Body of pancreas (tissue), 4 donors: ENCODE measurements at regions not wholly inside any gene's neighbourhood (a gene's known extent, or its start where the extent isn't known, plus 50 kb on each side); places are given as distances from the start of the nearest gene placed in this dataset.

Source experiments
- POLR2A ChIP-seq, 3 donors: fragments of 450-650 bp; IDR thresholded peaks; one replicate each; pipeline ENCODE4 v1.6.1; 2016; ENCODE audit warnings: antibody characterized with exemption in 3 of 3, mild to moderate bottlenecking in 2 of 3
- TF ChIP-seq, protein P1 (sequence below), 7 experiments: fragments of 450-650 bp in 4 of 7; fragments of 200-600 bp in 3 of 7; sonication (generic) in 3 of 7; IDR thresholded peaks; one replicate each; pipeline ENCODE4 v1.5.1; 2016 to 2019; ENCODE audit warnings: antibody characterized with exemption in 7 of 7

DNA sequence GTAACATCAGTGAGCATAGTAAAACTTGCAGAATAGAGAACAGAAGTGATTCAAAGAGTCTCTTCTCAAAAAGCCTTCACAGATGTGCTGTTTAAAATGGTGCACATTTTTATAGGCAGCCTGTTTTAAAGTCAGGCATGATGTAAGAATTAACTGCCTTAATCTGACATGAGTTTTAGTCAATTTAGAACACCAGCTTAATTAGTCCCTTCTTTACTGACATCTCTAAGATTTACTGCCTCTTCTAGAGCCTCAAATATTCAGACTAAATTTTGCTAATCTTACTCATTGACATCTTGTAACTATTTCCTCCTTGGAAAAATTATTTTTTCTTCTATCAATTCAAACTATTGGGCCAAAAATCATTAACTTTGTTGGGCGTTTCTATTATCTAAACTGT lies 782.5 kb downstream of the C12orf50 start:
- TF ChIP-seq, protein P1, sequence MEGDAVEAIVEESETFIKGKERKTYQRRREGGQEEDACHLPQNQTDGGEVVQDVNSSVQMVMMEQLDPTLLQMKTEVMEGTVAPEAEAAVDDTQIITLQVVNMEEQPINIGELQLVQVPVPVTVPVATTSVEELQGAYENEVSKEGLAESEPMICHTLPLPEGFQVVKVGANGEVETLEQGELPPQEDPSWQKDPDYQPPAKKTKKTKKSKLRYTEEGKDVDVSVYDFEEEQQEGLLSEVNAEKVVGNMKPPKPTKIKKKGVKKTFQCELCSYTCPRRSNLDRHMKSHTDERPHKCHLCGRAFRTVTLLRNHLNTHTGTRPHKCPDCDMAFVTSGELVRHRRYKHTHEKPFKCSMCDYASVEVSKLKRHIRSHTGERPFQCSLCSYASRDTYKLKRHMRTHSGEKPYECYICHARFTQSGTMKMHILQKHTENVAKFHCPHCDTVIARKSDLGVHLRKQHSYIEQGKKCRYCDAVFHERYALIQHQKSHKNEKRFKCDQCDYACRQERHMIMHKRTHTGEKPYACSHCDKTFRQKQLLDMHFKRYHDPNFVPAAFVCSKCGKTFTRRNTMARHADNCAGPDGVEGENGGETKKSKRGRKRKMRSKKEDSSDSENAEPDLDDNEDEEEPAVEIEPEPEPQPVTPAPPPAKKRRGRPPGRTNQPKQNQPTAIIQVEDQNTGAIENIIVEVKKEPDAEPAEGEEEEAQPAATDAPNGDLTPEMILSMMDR (IDR thresholded peaks at IDR 0.05) = no peak
- TF ChIP-seq POLR2A (IDR thresholded peaks at IDR 0.05) = no peak
